ENCODE measurements at regions not wholly inside any gene's neighbourhood (a gene's known extent, or its start where the extent isn't known, plus 50 kb on each side); places are given as distances from the start of the nearest gene placed in this dataset.
A peak's percentile ranks its signal among the peaks of the same experiment; 100 is the strongest.
"Not testable (repeated sequence)": the region's sequence is repeated elsewhere in the genome, so short reads cannot be mapped to it uniquely, and the experiment has no call there.

DNA sequence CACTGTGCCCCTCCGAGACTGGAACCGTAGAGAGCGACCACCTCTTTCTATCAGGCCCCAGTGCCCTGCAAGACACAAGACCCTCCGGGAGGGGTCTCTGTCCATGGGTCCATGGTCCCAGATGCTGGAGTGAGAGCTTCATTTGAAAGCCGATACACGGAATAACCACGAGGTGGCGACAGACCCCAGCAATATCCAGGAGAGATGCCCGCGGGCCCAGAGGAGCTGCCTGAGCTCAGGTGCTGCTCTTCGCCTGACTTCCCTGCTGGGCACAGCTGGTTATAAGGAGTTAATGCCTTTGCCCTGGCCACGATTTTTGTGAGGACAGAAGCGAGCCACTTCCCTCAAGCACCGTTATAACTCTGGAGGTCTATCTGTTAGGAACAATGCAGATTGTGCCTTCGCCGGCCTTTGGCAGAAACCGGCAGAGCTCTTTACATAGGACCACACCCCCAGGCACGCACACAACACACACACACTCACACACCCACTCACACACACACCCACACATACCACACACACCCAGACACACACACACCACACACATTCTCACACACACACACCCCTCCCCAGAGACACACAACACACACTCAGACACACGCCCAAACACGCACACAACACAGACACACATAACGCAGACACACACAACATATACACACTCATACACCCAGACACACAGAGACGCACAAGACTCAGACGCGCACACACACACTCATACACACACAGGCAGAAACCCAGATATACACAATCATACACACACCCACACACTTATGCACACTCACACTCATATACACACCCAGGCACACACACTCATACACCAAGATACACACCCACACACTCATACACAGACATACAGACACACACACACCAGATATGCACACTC lies 436.4 kb downstream of the SOX9 start:
- peak; percentile 41 for DNase-seq (ENCODE audit: low spot score)

DNA sequence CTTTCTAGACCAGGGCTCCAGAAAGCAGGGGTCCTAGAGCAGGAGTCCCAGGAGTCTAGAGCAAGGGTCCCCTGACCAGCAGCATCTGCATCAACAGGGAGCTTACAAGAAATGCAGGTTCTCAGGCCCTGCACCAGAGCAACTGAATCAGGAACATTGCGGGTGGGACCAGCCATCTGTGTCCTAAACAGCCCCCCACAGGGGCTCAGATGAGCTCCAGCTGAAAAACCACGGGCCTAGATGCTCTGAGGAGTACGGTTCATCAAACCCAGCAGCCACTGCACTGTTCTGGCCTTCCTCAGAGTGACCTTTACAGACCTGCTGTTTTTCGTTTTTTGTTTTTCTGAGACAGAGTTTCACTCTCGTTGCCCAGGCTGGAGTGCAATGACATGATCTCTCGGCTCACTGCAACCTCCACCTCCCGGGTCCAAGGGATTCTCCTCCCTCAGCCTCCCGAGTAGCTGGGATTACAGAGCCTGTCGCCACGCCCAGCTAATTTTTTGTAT lies 438.2 kb downstream of the SOX9 start:
- DNase-seq (ENCODE audit: low spot score), result no peak

DNA sequence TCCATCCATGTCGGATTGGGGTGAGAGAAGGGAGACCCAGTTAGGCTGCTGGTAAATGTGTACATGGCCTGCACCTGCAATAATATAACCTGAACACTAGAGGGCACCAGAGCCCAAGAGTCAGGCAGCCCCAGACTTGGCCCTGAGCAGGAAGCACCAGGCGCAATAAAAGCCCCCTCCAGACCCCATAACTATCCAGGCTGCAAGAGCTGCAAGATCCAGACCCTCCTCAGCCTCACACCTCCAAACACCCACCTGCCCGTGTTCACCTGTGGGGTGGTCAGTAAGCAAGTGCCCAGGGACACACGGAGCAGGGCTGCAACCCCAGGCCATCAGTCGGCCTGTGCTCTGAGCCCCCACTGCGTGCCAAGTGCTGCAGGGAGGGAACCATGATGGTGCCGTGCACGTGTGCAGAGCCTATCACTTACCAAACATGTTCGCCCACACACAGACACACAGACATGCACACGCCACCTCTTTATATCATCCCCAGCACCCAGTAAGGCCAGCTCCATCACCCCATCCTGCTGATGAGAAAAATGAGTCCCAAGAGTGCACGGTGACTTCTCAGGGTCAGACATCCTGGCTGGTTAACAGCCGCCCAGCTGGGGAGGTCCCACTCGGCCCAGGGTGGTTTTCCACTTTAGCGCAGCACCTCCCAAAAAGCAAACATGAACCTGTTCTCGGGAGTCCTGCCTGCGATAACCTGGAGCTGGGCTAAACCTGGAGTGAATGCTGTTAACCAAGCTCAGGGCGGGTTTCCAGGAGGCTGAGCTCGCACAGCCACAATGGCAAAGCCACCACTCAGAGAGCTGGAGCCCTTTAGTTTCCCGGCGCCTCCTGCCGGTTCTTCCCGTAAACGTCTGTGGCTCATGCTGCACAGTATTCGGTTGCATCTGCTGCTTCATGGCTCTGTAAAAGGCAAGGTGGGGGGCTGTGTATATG lies 439.8 kb downstream of the SOX9 start:
- DNase-seq (ENCODE audit: low spot score), result peak; percentile 51

DNA sequence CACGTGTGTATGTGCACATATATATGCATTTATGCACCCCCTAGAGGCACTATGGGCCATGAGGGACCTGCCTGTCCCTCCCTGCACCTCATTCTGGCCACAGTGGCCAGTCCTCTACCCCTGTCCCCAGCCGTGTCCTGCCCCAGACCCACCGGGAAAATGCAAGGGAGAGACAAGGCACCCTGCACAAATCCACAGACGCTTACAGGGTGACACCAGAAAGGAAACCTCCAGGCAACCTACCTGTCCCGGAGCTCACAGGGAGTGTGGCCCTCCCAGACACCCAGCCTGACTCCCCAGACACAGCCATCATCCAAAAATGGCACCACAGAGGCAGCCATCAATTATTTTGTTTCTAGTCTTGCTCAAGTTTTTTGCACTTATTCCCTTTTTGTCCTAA lies 440.4 kb downstream of the SOX9 start:
- no peak for DNase-seq (ENCODE audit: low spot score)

DNA sequence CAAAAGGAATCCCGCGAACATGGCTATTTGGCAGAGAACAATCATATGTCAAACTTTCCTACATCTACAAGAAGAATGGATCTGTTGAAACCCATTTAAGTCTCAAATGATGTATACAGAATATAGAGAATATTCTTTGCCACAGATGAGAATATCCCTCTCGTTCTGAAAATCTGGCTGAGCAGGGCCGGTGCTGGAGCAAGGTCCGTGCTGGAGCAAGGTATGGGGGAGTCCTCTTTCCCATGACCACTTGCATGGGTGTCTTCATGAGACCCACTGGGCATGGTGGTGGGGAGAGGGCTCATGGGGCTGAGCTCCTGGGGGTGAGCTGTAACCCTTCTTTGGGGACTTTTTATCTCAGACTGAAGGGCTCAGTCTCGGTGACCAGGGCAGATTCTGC lies 440.9 kb downstream of the SOX9 start:
- DNase-seq (ENCODE audit: low spot score), result no peak

DNA sequence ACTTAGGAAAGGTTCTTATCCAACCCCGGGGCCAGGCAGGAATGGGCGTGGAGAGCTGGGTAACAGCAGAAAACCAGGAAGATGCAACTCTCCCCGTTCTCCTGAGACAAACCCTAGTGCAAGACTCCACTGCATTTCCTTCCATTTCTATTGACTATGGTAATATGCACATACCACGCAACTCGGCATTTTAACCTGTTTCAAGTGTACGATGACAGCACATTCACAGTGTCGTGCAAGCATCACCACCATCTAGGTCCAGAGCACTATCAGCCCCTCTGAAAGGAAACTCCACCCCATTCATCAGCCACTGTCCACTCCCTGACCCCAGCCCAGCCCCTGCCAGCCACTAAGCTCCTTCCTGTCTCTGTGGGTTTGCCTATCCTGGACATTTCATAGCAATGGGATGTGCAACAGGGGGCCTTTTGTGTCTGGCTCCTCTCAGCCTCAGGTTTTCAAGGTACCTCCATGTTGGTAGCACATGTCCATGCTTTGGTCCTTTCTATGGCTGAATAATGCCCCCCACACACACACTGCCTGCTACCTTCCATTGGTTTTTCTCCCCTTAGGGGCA lies 441.9 kb downstream of the SOX9 start:
- DNase-seq (ENCODE audit: low spot score), result no peak

DNA sequence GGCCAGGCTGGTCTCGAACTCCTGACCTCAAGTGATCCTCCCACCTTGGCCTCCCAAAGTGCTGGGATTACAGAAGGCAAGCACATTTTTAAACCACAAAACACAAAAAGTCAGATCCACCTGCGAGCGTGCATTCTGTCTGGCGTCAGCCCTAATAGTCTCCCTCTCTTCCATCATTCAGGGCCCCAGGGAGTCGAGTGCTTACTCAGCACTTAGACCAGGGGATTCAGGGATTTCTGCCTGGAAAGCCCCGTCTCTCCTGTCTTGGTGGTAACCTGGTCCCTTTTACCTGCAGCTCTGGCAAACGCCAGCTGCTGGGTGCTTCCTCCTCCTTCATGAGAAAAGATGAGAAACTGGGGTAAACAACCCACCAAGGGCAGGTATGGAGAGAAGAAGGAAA lies 443.1 kb downstream of the SOX9 start:
- no peak for DNase-seq (ENCODE audit: low spot score)

DNA sequence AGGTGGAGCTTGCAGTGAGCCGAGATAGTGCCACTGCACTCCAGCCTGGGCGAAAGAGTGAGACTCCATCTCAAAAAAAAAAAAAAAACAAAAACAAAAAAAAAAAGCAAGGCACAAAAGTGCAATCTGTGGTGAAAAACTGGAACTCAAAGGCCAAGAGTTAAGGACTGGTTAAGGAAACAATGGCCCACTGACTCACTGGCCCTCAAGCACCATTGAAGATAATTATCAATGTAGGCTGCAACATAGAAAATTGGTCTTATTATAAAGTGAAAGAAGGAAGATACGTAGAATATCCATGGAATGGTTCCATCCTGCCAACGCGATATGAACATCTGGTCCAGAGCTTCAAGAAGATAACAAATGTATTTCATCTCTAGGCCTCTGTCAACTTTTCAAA lies 444.2 kb downstream of the SOX9 start:
- DNase-seq (ENCODE audit: low spot score), result no peak

DNA sequence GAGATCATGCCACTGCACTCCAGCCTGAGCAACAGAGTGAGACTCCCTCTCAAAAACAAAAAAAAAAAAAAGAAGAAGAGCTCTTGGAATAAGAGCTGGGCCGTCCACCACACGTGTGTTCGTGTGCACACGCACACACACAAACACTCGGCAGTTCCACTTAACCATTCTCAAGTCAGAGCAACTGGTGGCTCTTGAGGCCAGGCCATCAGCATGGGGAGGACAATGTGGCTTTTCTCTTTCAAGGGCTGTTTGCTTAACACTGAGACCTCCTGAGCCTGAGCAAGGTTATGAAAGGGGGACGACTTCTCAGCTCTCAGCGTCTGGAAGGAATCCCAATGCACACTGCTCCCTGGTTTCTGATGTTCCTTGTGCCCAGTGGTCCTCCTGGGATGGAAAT lies 444.9 kb downstream of the SOX9 start:
- no peak for DNase-seq (ENCODE audit: low spot score)

DNA sequence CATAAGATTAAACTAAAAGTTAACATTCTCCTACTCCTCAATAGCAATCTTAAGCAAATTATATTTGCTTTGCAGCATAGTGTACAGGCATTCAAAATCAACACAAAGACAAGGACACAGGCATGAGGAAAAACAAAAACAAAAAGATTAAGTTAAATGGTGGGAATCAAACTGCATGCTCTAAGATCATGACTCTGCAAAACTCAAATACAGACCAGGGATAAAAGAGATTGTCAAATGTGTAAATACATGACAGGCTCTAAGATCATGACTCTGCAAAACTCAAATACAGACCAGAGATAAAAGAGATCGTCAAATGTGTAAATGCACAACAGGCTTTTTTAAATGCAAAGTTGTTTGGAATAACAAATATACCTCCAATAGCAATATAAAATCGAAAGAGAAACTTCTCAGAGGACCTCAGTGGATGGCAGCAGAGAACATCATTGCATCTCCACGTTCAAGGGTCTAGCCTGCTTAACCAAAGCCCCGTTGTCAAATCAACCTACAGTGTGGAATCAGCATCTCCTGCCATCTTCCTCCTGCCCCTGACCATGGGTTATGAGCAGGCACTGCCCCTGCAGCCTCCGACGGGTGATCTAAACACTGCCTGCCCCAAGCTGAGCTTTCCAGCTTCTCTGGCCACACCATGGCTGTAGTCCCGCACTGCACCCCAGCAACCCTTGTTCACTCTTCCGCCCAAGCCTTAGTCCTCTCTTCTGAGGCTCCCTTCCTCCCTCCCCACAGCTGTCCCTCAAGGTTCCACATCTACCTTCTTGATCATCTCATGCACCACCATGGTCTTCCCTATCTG lies 446.1 kb downstream of the SOX9 start:
- no peak for DNase-seq (ENCODE audit: low spot score)

DNA sequence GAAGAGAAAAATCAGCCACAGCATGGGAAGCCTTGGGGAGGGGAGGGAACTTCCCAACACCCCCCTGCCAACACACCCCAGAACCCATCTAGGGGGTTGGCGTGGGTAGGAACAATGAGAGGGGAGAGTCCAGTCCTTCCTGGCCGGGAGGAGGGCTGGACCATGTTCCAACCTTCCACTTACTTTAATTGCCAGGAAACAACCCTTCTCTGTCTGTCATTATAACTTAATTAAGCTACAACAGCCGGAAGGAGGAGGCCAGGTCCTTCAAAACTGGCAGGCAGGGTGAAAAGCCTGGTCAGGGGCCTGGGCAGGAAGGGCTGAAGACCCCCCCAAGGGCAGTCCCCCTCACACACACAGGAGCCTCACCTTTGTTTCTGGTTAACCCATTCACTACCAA lies 447.0 kb downstream of the SOX9 start:
- no peak for DNase-seq (ENCODE audit: low spot score)

DNA sequence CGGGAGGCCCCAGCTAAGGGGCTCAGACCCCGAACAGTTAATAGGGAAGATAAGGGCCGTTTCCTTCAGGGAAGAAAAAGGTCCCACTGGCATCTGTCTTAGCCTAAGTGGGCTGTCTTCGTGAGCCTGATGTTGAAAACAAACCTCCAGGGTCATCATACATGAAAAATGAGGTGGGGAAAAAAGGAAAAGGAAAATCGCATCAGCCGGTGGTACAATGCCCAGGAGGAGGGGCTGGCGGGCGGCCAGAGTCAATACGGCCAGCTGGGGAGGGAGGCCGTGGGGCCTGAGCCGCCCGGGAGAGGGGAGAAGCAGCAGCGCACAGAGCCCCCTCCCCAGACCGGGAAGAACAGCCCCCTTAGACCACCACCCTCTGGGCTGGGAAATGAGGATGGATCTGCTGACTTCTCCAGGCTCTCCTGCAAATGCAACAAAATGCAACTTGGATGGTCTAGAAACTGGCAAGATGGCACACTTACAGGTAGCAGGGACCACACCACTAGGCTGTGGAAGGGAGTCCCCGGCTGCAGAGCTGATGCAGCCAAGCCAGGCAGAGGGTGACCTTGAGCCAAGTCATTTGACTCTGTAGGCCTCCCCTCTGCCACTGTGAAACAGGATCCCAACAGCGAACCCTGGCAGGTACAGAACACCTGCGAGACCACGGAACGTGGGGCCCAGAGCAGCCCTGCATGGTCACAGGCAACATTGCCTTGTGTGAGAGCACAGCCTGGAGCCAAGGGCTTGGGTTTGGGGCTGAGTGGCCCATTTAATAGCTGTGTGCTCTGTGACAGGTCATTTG lies 448.5 kb downstream of the SOX9 start:
- no peak for DNase-seq (ENCODE audit: low spot score)

DNA sequence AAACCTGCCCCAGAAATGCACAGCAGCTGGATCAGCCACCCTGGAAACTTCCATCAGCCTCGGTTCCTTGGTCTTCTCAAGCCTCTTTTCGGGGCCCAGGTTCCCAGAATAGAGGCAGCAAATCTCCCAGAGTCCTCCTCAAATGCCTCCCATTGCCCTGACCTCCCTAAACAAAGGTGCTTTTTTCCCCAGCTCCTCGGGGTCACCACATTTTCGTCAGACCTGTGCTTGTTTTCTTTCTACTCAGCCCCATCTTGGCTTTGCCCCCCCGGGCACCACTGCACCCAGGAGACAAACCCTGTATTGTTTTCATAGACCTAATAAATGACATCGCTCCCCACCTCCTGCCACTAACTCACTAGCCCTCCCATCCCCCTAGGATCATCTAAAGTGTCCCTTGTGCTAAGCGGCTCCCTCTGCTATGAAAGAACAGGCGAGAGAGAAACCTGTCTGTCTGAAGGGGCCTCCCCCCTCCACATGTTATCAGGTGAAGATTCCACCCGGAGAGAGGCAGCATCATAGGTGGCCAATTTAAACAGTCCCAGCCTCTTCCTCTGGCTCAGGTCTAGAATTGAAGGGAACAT lies 451.1 kb downstream of the SOX9 start:
- no peak for DNase-seq (ENCODE audit: low spot score)

DNA sequence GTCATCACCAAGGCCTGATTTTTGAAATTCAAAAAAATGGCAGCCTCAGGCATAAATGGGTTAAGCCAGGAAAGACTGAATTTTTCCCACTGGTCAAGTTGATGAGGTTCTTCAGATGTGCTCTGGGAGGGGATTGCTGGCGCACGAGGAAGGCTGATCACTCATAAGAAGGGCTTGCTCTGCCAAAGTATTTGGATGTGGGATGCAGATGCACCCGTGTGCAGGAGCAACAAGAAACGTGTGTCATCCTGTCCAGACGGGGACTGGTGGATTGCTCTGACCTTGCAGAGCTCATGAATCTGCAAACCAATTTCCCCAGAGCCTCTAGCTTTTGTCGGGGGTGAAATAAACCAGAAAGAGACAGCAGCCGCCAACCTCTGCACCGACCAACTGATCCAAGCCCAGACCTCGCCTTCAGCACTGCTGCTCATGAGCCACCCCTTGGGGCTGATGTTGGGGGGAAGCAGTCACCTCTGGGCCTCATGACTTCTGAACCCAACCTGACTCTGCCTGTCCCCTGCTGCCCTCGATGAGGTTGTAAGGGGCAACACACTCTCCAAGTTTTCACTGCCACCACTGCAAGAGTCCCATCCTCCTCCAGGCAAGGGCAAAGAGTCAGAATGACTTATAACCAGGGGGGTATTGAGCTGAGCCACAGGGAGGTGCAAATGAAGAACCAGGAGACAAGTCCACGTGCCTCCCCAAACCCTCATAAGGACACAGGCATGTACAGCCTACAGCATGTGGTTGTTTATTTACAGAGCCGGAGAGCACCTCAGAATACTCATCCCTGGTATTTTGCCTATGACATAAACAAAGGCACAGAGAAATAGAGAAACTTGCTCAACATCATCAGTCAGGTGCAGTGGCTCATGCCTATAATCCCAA lies 452.0 kb downstream of the SOX9 start:
- no peak for DNase-seq (ENCODE audit: low spot score)

DNA sequence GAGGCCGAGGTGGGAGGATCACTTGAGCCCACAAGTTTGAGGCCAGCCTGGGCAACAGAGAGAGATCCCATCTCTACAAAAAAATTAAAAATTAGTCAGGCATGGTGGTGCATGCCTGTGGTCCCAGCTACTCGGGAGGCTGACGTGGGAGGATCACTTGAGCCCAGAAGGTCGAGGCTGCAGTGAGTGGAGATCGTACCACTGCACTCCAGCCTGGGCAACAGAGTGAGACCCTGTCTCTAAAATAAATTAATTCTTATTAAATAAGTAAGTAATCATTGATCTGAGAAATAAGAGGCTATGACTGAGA lies 452.6 kb downstream of the SOX9 start:
- not testable (repeated sequence) for DNase-seq (ENCODE audit: low spot score)

DNA sequence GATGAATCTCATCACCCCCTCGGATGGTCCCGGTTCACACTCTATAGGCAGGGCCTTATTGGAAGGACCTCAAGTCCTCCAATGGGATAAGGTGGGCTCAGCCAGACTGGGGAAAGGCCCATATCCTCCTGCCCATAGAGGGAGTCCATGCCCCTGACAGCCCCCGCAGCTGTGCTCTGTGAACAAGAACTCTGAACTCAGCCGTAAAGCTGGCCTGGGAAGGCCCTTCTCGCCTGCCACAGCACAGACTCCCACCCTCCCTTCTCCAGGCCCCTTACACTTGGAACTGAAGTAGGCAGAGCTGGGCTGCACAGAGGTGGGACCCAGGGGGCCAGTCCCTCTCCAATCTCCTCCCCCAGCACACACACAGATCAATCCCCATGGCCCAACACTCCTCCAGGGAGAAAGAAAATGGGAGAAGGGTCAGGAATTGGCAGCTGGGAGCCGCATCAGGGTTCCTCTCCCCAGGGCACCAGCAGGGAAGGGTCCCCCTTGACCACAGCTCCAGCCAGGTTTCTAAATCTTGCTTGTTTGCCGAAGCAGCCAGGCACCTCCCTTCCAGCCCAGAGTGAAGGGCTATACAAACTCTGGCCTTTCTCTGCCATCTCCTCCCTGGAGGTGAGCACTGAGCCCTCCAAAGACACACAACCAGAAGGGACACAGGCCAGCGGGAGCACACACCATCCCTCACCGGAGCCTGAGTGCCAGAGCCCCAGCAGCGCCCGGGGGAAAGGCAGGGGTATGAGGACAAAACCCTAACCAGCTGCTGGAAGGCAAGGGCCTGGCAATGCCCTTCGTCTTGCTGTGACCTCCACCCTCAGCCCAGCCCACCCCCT lies 454.1 kb downstream of the SOX9 start:
- no peak for DNase-seq (ENCODE audit: low spot score)

DNA sequence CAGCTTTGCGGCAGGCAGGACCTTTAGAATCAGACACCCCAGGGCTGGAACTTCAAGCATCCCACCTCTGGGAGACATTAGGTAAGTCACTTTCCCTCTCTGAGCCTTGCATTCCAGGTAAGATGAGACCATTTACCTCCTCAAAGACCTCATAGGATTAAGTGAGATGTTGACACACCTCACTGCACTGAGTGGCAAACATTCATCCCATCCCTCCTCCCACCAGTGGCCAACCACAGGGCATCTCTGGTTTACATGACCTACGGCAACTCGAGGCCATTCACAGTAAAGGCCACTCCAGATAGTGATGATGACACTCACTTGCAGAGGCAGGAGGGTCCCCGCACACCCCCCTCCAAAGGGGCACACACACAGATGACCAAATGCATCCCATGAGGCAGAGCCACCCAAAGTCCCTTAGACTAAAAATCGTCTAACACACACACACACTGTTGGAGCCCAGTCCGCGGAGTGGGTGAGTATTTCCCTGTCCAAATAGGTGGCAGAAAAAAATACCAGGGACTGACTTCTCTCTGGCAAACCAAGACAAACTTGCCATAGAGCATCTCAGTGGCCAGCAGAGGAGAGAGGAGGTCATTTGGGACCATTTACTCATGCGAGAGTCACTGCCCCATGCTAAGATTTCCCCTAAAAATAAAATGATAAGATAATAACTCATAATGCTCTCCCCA lies 454.9 kb downstream of the SOX9 start:
- DNase-seq (ENCODE audit: low spot score), result no peak

DNA sequence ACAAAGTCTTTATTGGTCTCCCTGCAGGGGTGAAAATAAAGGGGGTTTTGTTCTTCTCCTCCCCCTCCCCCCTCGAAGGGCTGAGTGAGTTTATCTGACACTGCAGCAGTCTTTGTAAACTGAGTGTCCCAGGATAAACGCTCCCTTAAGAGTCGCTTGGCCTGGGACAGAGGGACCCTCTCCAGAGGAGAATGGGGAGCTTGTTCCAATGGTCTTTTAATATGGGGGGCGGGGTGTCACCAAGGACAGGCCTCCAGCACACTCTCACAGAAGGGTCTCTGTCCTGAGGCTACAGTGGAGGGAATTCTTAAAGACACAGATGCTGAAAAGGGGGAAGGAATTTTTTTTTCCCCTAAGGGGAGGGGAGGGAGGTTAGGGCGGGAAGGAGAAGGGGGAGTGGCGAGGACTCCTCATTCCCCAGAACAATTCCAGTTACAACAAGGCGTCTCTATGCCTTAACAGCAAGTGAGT lies 455.5 kb downstream of the SOX9 start:
- DNase-seq (ENCODE audit: low spot score), result no peak

All from CD4-positive, alpha-beta T cell treated with Interleukin-15 for 4 hours (primary cell).